NCI-H2196 (cell line): ENCODE measurements at regions not wholly inside any gene's neighbourhood (a gene's known extent, or its start where the extent isn't known, plus 50 kb on each side); places are given as distances from the start of the nearest gene placed in this dataset.

ENCODE experiments used
- DNase-seq: peaks from one replicate; lab custom pipeline; 2025; ENCODE audit not compliant: unreplicated experiment; lab: John Stamatoyannopoulos, UW

- DNase-seq, result no peak
These were observed 301.5 kb downstream of the CLIC5 start for GRCh38 chr6:45714006-45714730.
